SK-N-SH treated with all-trans-retinoic acid at 6 μM for 48 hours (cell line): ENCODE measurements at regions not wholly inside any gene's neighbourhood (a gene's known extent, or its start where the extent isn't known, plus 50 kb on each side); places are given as distances from the start of the nearest gene placed in this dataset.

Source experiments
- ATAC-seq: fragments of 200-7000 bp; cut with Tn5 transposase; 3 replicates; pipeline ENCODE4 v1.9.1; 2020; ENCODE audit warnings: mild to moderate bottlenecking, moderate library complexity
- ARNTL ChIP-seq: fragments of 450-650 bp; formaldehyde crosslinking; IDR thresholded peaks from 2 replicates; pipeline ENCODE4 v1.5.0; 2020; ENCODE audit warnings: low read depth, mild to moderate bottlenecking, moderate library complexity, borderline replicate concordance
- BACH2 ChIP-seq: fragments of 250-450 bp; sonication (Bioruptor Pico); IDR thresholded peaks from 2 replicates; pipeline ENCODE4 v1.9.0; 2021; ENCODE audit warnings: mild to moderate bottlenecking, borderline replicate concordance
- CSDC2 ChIP-seq: fragments of 250-450 bp; sonication (Bioruptor Pico); IDR thresholded peaks from 2 replicates; pipeline ENCODE4 v1.5.0; 2020; ENCODE audit warnings: mild to moderate bottlenecking, moderate library complexity
- ESRRG ChIP-seq: fragments of 250-450 bp; sonication (Bioruptor Pico); IDR thresholded peaks from 2 replicates; pipeline ENCODE4 v1.6.1; 2021; ENCODE audit warnings: mild to moderate bottlenecking
- GLIS3 ChIP-seq: fragments of 250-450 bp; sonication (Bioruptor Pico); IDR thresholded peaks from 2 replicates; pipeline ENCODE4 v1.5.0; 2020; ENCODE audit warnings: mild to moderate bottlenecking, moderate library complexity
- ISL1 ChIP-seq: fragments of 250-450 bp; sonication (Bioruptor Pico); IDR thresholded peaks from 2 replicates; pipeline ENCODE4 v2.1.2; 2022; ENCODE audit warnings: mild to moderate bottlenecking, moderate library complexity
- OSR1 ChIP-seq: fragments of 250-450 bp; sonication (Bioruptor Pico); IDR thresholded peaks from 2 replicates; pipeline ENCODE4 v1.8.0; 2022; ENCODE audit warnings: moderate library complexity, mild to moderate bottlenecking, inconsistent platforms
- PPARA ChIP-seq: fragments of 250-450 bp; sonication (Bioruptor Pico); IDR thresholded peaks from 2 replicates; pipeline ENCODE4 v1.5.0; 2020; ENCODE audit warnings: mild to moderate bottlenecking, borderline replicate concordance
- RARB ChIP-seq: fragments of 250-450 bp; sonication (Bioruptor Pico); IDR thresholded peaks from 2 replicates; pipeline ENCODE4 v1.8.0; 2021; ENCODE audit warnings: mild to moderate bottlenecking, moderate library complexity
- SNAI2 ChIP-seq: fragments of 250-450 bp; sonication (Bioruptor Pico); IDR thresholded peaks from 2 replicates; pipeline ENCODE4 v1.5.0; 2020; ENCODE audit warnings: mild to moderate bottlenecking, moderate library complexity
- TCF4 ChIP-seq: fragments of 250-450 bp; sonication (Bioruptor Pico); IDR thresholded peaks from 2 replicates; pipeline ENCODE4 v1.8.0; 2021; ENCODE audit warnings: mild to moderate bottlenecking, moderate library complexity, borderline replicate concordance
- TOX ChIP-seq: fragments of 250-450 bp; sonication (Bioruptor Pico); IDR thresholded peaks from 2 replicates; pipeline ENCODE4 v1.8.0; 2021; ENCODE audit warnings: mild to moderate bottlenecking, moderate library complexity, borderline replicate concordance
- ZC3H10 ChIP-seq: fragments of 250-450 bp; sonication (Bioruptor Pico); IDR thresholded peaks from 2 replicates; pipeline ENCODE4 v1.5.1; 2021; ENCODE audit warnings: mild to moderate bottlenecking, moderate library complexity
- ZFP3 ChIP-seq: fragments of 250-450 bp; sonication (Bioruptor Pico); IDR thresholded peaks from 2 replicates; pipeline ENCODE4 v1.5.0; 2020; ENCODE audit warnings: mild to moderate bottlenecking, moderate library complexity
- ZFP30 ChIP-seq: fragments of 450-650 bp; formaldehyde crosslinking; IDR thresholded peaks from 2 replicates; pipeline ENCODE4 v1.5.0; 2022; ENCODE audit warnings: mild to moderate bottlenecking, moderate library complexity
- ZNF565 ChIP-seq: fragments of 450-650 bp; formaldehyde crosslinking; conservative IDR thresholded peaks from 2 replicates; pipeline ENCODE4 v1.5.0; 2020; ENCODE audit warnings: low read depth, mild to moderate bottlenecking, moderate library complexity
- ZNF70 ChIP-seq: fragments of 450-650 bp; formaldehyde crosslinking; IDR thresholded peaks from 2 replicates; pipeline ENCODE4 v1.5.0; 2020; ENCODE audit warnings: mild to moderate bottlenecking, moderate library complexity
- ZNF8 ChIP-seq: fragments of 450-650 bp; formaldehyde crosslinking; IDR thresholded peaks from 2 replicates; pipeline ENCODE4 v1.5.0; 2020; ENCODE audit warnings: mild to moderate bottlenecking, moderate library complexity
- TF ChIP-seq, protein P1 (sequence below): fragments of 250-450 bp; sonication (Bioruptor Pico); IDR thresholded peaks from 2 replicates; pipeline ENCODE4 v1.5.1; 2020; ENCODE audit warnings: low read depth, mild to moderate bottlenecking, moderate library complexity
- TF ChIP-seq, protein P2 (sequence below): fragments of 250-450 bp; sonication (Bioruptor Pico); IDR thresholded peaks from 2 replicates; pipeline ENCODE4 v1.5.1; 2021; ENCODE audit warnings: mild to moderate bottlenecking, moderate library complexity
- TF ChIP-seq, protein P3 (sequence below): fragments of 250-450 bp; sonication (Bioruptor Pico); IDR thresholded peaks from 2 replicates; pipeline ENCODE4 v1.8.0; 2021; ENCODE audit warnings: low read depth, mild to moderate bottlenecking, moderate library complexity, borderline replicate concordance
- TF ChIP-seq, protein P4 (sequence below): fragments of 250-450 bp; sonication (Bioruptor Pico); IDR thresholded peaks from 2 replicates; pipeline ENCODE4 v1.8.0; 2020; ENCODE audit warnings: mild to moderate bottlenecking, moderate library complexity, borderline replicate concordance

DNA sequence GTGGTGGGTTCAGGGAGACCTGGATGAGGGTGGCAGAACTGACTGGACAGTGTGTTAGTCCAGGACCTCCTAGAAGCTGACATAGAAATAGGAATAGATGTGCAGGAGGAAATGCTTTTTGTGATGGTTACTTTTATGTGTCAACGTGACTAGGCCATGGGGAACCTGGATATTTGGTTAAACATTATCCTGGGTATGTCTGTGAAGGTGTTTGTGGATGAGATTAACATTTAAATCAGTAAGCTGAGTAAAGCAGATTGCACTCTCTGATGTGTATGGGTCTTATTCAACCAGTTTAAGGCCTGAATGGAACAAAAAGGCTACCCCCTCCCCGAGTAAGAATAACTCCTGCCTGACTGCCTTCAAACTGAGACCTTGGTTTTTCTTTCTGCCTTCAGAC is 219.3 kb downstream of the DHX35 start:
- no peak for ATAC-seq
- TF ChIP-seq GLIS3 (CRISPR knock-in tag) (no peak), TOX (CRISPR knock-in tag) (no peak), BACH2 (CRISPR knock-in tag) (no peak), ZFP30 (CRISPR knock-in tag) (no peak), PPARA (CRISPR knock-in tag) (no peak), ZNF70 (CRISPR knock-in tag) (no peak), SNAI2 (no peak), TCF4 (CRISPR knock-in tag) (no peak), ZFP3 (CRISPR knock-in tag) (no peak), RARB (no peak), ARNTL (CRISPR knock-in tag) (no peak)
- TF ChIP-seq, protein P1, sequence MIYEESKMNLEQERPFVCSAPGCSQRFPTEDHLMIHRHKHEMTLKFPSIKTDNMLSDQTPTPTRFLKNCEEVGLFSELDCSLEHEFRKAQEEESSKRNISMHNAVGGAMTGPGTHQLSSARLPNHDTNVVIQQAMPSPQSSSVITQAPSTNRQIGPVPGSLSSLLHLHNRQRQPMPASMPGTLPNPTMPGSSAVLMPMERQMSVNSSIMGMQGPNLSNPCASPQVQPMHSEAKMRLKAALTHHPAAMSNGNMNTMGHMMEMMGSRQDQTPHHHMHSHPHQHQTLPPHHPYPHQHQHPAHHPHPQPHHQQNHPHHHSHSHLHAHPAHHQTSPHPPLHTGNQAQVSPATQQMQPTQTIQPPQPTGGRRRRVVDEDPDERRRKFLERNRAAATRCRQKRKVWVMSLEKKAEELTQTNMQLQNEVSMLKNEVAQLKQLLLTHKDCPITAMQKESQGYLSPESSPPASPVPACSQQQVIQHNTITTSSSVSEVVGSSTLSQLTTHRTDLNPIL, result no peak
- TF ChIP-seq, protein P2, sequence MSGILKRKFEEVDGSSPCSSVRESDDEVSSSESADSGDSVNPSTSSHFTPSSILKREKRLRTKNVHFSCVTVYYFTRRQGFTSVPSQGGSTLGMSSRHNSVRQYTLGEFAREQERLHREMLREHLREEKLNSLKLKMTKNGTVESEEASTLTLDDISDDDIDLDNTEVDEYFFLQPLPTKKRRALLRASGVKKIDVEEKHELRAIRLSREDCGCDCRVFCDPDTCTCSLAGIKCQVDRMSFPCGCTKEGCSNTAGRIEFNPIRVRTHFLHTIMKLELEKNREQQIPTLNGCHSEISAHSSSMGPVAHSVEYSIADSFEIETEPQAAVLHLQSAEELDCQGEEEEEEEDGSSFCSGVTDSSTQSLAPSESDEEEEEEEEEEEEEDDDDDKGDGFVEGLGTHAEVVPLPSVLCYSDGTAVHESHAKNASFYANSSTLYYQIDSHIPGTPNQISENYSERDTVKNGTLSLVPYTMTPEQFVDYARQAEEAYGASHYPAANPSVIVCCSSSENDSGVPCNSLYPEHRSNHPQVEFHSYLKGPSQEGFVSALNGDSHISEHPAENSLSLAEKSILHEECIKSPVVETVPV, result no peak
- TF ChIP-seq, all 23 proteins: peak for 0

GRCh38 chr20:39176457-39176856 is 214.3 kb downstream of the DHX35 start:
- TF ChIP-seq ZC3H10 (CRISPR knock-in tag) (no peak), ISL1 (CRISPR knock-in tag) (no peak), TCF4 (CRISPR knock-in tag) (no peak)
- TF ChIP-seq, protein P1, result no peak
- TF ChIP-seq, all 23 proteins: peak for 0
- ATAC-seq, result no peak

GRCh38 chr20:39170896-39171463 is 208.8 kb downstream of the DHX35 start:
- TF ChIP-seq, protein P3, sequence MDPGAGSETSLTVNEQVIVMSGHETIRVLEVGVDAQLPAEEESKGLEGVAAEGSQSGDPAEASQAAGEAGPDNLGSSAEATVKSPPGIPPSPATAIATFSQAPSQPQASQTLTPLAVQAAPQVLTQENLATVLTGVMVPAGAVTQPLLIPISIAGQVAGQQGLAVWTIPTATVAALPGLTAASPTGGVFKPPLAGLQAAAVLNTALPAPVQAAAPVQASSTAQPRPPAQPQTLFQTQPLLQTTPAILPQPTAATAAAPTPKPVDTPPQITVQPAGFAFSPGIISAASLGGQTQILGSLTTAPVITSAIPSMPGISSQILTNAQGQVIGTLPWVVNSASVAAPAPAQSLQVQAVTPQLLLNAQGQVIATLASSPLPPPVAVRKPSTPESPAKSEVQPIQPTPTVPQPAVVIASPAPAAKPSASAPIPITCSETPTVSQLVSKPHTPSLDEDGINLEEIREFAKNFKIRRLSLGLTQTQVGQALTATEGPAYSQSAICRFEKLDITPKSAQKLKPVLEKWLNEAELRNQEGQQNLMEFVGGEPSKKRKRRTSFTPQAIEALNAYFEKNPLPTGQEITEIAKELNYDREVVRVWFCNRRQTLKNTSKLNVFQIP (CRISPR knock-in tag), result no peak
- TF ChIP-seq TOX (CRISPR knock-in tag) (no peak), GLIS3 (CRISPR knock-in tag) (no peak), PPARA (CRISPR knock-in tag) (no peak), ZFP3 (CRISPR knock-in tag) (no peak), ZNF565 (CRISPR knock-in tag) (no peak), OSR1 (CRISPR knock-in tag) (no peak), BACH2 (CRISPR knock-in tag) (no peak), ZNF8 (CRISPR knock-in tag) (no peak)
- TF ChIP-seq, all 23 proteins: peak for 0
- no peak for ATAC-seq

DNA sequence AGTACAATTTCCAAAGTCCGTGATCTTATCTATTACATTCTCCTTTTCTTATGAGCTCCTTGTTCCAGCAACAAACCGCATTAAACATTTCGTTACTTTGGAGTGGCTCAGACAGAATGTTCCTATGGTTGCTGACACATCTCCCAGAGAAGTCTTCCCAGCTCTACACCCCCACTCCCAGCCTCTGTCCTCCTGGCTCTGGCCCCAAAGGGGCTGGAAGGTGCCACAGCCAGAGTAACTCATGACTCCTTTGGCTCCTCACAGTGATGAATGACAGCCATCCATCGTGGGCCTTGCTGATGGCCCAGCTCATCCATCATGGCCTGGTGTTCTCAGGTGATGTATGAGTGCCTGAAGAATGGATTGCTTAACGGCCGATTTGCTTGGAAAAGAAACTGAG is 203.0 kb downstream of the DHX35 start:
- no peak for ATAC-seq
- TF ChIP-seq ESRRG, result no peak

DNA sequence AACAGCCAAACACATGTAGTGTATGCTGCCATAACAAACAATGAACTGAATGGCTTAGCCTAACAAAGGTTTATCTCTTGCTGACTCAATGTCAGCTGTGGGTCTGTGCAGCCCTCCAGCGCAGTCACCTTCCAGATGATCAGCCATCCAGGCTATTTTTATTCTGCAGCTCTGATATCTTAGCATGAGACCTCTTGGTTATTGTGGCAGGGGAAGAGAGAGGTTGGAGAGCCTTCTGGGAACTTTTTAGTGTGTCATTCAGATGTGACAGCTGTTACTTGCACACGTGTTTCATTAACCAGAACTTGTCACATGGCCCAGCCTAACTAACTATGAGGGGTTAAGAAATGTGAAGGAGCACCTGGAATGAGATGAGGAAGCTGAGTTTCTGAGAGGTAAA is 202.5 kb downstream of the DHX35 start:
- TF ChIP-seq RARB (no peak), ZC3H10 (CRISPR knock-in tag) (no peak), TOX (CRISPR knock-in tag) (no peak), ZFP30 (CRISPR knock-in tag) (no peak), ZNF8 (CRISPR knock-in tag) (no peak), PPARA (CRISPR knock-in tag) (no peak), ZFP3 (CRISPR knock-in tag) (no peak), CSDC2 (CRISPR knock-in tag) (no peak)
- TF ChIP-seq, protein P3 (CRISPR knock-in tag), result no peak
- TF ChIP-seq, protein P4, sequence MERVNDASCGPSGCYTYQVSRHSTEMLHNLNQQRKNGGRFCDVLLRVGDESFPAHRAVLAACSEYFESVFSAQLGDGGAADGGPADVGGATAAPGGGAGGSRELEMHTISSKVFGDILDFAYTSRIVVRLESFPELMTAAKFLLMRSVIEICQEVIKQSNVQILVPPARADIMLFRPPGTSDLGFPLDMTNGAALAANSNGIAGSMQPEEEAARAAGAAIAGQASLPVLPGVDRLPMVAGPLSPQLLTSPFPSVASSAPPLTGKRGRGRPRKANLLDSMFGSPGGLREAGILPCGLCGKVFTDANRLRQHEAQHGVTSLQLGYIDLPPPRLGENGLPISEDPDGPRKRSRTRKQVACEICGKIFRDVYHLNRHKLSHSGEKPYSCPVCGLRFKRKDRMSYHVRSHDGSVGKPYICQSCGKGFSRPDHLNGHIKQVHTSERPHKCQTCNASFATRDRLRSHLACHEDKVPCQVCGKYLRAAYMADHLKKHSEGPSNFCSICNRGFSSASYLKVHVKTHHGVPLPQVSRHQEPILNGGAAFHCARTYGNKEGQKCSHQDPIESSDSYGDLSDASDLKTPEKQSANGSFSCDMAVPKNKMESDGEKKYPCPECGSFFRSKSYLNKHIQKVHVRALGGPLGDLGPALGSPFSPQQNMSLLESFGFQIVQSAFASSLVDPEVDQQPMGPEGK (CRISPR knock-in tag), result no peak
- TF ChIP-seq, protein P1, result no peak
- ATAC-seq, result no peak
